Transverse colon (tissue), 4 donors: ENCODE measurements at regions not wholly inside any gene's neighbourhood (a gene's known extent, or its start where the extent isn't known, plus 50 kb on each side); places are given as distances from the start of the nearest gene placed in this dataset.

Experiments used
- CTCF ChIP-seq, 5 experiments: fragments of 200-600 bp in 3 of 5; fragments of 450-650 bp in 2 of 5; sonication (generic) in 3 of 5; IDR thresholded peaks; 1 replicate in 2 of 5; 2 replicates in 3 of 5; pipeline ENCODE4 v1.5.1; 2016 to 2017; ENCODE audit warnings: antibody characterized with exemption in 5 of 5, inconsistent platforms in 3 of 5, mild to moderate bottlenecking in 2 of 5, moderate library complexity in 1 of 5
- POLR2AphosphoS5 ChIP-seq, 3 donors: sonication (generic); formaldehyde crosslinking; IDR thresholded peaks; one replicate each; pipeline ENCODE4 v1.6.1; 2016; ENCODE audit warnings: antibody characterized with exemption in 3 of 3

DNA sequence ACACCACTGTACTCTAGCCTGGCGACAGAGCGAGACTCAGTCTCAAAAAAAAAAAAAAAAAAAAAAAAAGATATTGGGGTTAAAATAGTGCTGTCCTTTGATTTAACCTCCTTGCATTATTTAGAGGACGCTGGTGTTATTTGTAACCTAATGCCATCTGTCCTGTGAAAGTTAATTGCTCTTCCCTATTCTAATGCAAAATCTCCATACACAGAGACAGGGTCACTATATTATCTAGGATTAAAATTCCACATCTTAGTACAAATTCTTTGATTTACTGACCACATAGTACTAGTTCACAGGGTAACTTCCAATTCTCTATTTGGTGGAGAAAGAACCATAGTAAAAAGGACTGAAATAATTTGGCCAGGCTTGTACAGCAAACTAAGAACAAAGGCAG lies 184.2 kb upstream of the STEAP4 start:
- no peak for TF ChIP-seq CTCF (IDR thresholded peaks at IDR 0.05)
- no peak for TF ChIP-seq POLR2AphosphoS5 (IDR thresholded peaks at IDR 0.05)
